IMR-90 (cell line): ENCODE measurements at regions not wholly inside any gene's neighbourhood (a gene's known extent, or its start where the extent isn't known, plus 50 kb on each side); places are given as distances from the start of the nearest gene placed in this dataset.

ENCODE experiments used
- ATAC-seq: fragments of 200-7000 bp; cut with Tn5 transposase; 2 replicates; pipeline ENCODE4 v1.9.1; 2020; ENCODE audit warnings: low read depth, mild to moderate bottlenecking, moderate library complexity
- BruUV-seq: library from RNA; stranded (reverse); fragments of 400-500 nt; replicated peaks from 2 replicates; lab custom pipeline; 2021; lab: Mats Ljungman, UMichigan
- CTCF ChIA-PET: fragments of 300-600 bp; formaldehyde crosslinking; extraction: SDS; loops from one replicate; lab custom pipeline; 2021; ENCODE audit warnings: antibody characterized with exemption; lab: Yijun Ruan, JAX
- POLR2A ChIA-PET: fragments of 300-600 bp; sonication (Branson Sonifier 250); formaldehyde crosslinking; loops from one replicate; lab custom pipeline; 2022; ENCODE audit warnings: antibody characterized with exemption; ENCODE audit not compliant: unreplicated experiment; lab: Charles Lee
- DNase-seq: peaks from one replicate; pipeline ENCODE4 v3.0.0; 2013
- H2AFZ ChIP-seq: replicated peaks from 2 replicates; pipeline ENCODE3; 2013; ENCODE audit warnings: low read length, mild to moderate bottlenecking; ENCODE audit not compliant: poor library complexity
- H2AK5ac ChIP-seq: 2 replicates; pipeline ENCODE4 v1.6.1; 2013; ENCODE audit warnings: low read depth, low read length, inconsistent platforms
- H2AK9ac ChIP-seq: replicated peaks from 2 replicates; pipeline ENCODE3; 2013; ENCODE audit warnings: mild to moderate bottlenecking, low read depth, low read length, moderate library complexity; ENCODE audit not compliant: poor library complexity
- H2BK120ac ChIP-seq: 2 replicates; pipeline ENCODE4 v1.6.1; 2013; ENCODE audit warnings: low read depth, low read length, inconsistent platforms
- H2BK15ac ChIP-seq: 3 replicates; pipeline ENCODE4 v1.6.1; 2013; ENCODE audit warnings: low read depth, low read length, inconsistent platforms
- H2BK20ac ChIP-seq: 2 replicates; pipeline ENCODE4 v1.6.1; 2013; ENCODE audit warnings: low read depth, mild to moderate bottlenecking, inconsistent platforms, low read length, moderate library complexity
- H2BK5ac ChIP-seq: 2 replicates; pipeline ENCODE4 v1.6.1; 2013; ENCODE audit warnings: mild to moderate bottlenecking, low read depth, low read length, inconsistent platforms; ENCODE audit not compliant: poor library complexity, severe bottlenecking
- H3K14ac ChIP-seq: replicated peaks from 2 replicates; pipeline ENCODE4 v1.6.1; 2013; ENCODE audit warnings: low read depth, low read length, inconsistent platforms
- H3K18ac ChIP-seq: 2 replicates; pipeline ENCODE4 v1.6.1; 2013; ENCODE audit warnings: low read depth, low read length, control low read depth
- H3K23ac ChIP-seq: 2 replicates; pipeline ENCODE4 v1.6.1; 2013; ENCODE audit warnings: low read depth, low read length, inconsistent platforms
- H3K27ac ChIP-seq: 2 replicates; pipeline ENCODE4 v1.5.1; 2013; ENCODE audit warnings: mild to moderate bottlenecking, control low read depth, low read length; ENCODE audit not compliant: insufficient read depth
- H3K27me3 ChIP-seq: 2 replicates; pipeline ENCODE4 v1.6.1; 2013; ENCODE audit warnings: low read length; ENCODE audit not compliant: control insufficient read depth, insufficient read depth
- H3K36me3 ChIP-seq: 2 replicates; pipeline ENCODE4 v1.6.1; 2013; ENCODE audit warnings: low read length, mixed read lengths; ENCODE audit not compliant: control insufficient read depth, insufficient read depth
- H3K4ac ChIP-seq: 2 replicates; pipeline ENCODE4 v1.6.1; 2013; ENCODE audit warnings: low read depth, low read length, inconsistent platforms
- H3K4me1 ChIP-seq: 2 replicates; pipeline ENCODE4 v1.6.1; 2013; ENCODE audit warnings: low read length, mixed read lengths; ENCODE audit not compliant: control insufficient read depth, insufficient read depth
- H3K4me2 ChIP-seq: 2 replicates; pipeline ENCODE4 v1.6.1; 2013; ENCODE audit warnings: low read depth, mild to moderate bottlenecking, control low read depth, low read length, moderate library complexity
- H3K4me3 ChIP-seq: 2 replicates; pipeline ENCODE4 v1.5.1; 2013; ENCODE audit warnings: low read depth, mild to moderate bottlenecking, control low read depth, low read length, moderate library complexity; ENCODE audit not compliant: insufficient read depth
- H3K56ac ChIP-seq: 2 replicates; pipeline ENCODE4 v1.6.1; 2013; ENCODE audit warnings: low read length, inconsistent platforms; ENCODE audit not compliant: insufficient read depth; ENCODE audit errors: extremely low read depth
- H3K79me1 ChIP-seq, 2 experiments: 2 replicates each; pipeline ENCODE4 v1.6.1; 2013; ENCODE audit warnings: low read length in 2 of 2, inconsistent platforms in 1 of 2, low read depth in 1 of 2
- H3K9ac ChIP-seq: 2 replicates; pipeline ENCODE4 v1.6.1; 2013; ENCODE audit warnings: low read depth, low read length, control low read depth
- H3K9me1 ChIP-seq: 2 replicates; pipeline ENCODE4 v1.6.1; 2013; ENCODE audit warnings: low read length, inconsistent platforms; ENCODE audit not compliant: insufficient read depth
- H3K9me3 ChIP-seq: 2 replicates; pipeline ENCODE4 v1.6.1; 2013; ENCODE audit warnings: low read length; ENCODE audit not compliant: control insufficient read depth, insufficient read depth
- H4K20me1 ChIP-seq: 2 replicates; pipeline ENCODE4 v1.6.1; 2013; ENCODE audit warnings: low read length, inconsistent platforms; ENCODE audit not compliant: insufficient read depth
- H4K5ac ChIP-seq: 2 replicates; pipeline ENCODE4 v1.6.1; 2013; ENCODE audit warnings: mild to moderate bottlenecking, low read depth, low read length, control low read depth
- H4K8ac ChIP-seq, 2 experiments: 2 replicates each; pipeline ENCODE4 v1.6.1; 2013; ENCODE audit warnings: low read depth in 2 of 2, low read length in 2 of 2, control low read depth in 1 of 2, inconsistent platforms in 1 of 2
- H4K91ac ChIP-seq: 2 replicates; pipeline ENCODE4 v1.6.1; 2013; ENCODE audit warnings: low read depth, low read length, inconsistent platforms; ENCODE audit not compliant: insufficient read depth
- BHLHE40 ChIP-seq: fragments of 150-350 bp; IDR thresholded peaks from 2 replicates; pipeline ENCODE4 v1.6.1; 2016; ENCODE audit warnings: mild to moderate bottlenecking, low read depth, low read length
- CEBPB ChIP-seq: IDR thresholded peaks from 2 replicates; pipeline ENCODE4 v1.6.1; 2012; ENCODE audit warnings: low read depth, low read length, improper control_type of control experiment
- CHD1 ChIP-seq: IDR thresholded peaks from 2 replicates; pipeline ENCODE4 v1.6.1; 2012; ENCODE audit warnings: low read depth, low read length, improper control_type of control experiment
- CTCF ChIP-seq: conservative IDR thresholded peaks from 2 replicates; pipeline ENCODE4 v1.5.1; 2012; ENCODE audit warnings: mild to moderate bottlenecking, low read depth, low read length, improper control_type of control experiment
- ELK1 ChIP-seq: fragments of 150-350 bp; IDR thresholded peaks from 2 replicates; pipeline ENCODE4 v1.6.1; 2016; ENCODE audit warnings: low read depth, mild to moderate bottlenecking, low read length, moderate library complexity, borderline replicate concordance
- FOS ChIP-seq: fragments of 150-350 bp; IDR thresholded peaks from 2 replicates; pipeline ENCODE4 v1.6.1; 2016; ENCODE audit warnings: low read depth, low read length
- MAFK ChIP-seq: IDR thresholded peaks from 2 replicates; pipeline ENCODE4 v1.6.1; 2012; ENCODE audit warnings: low read depth, low read length, improper control_type of control experiment
- MAZ ChIP-seq: IDR thresholded peaks from 2 replicates; pipeline ENCODE4 v1.6.1; 2012; ENCODE audit warnings: low read depth, mild to moderate bottlenecking, low read length, improper control_type of control experiment, moderate library complexity, borderline replicate concordance
- MXI1 ChIP-seq: IDR thresholded peaks from 2 replicates; pipeline ENCODE4 v1.6.1; 2012; ENCODE audit warnings: low read depth, mild to moderate bottlenecking, low read length, moderate library complexity, borderline replicate concordance
- NFE2L2 ChIP-seq: fragments of 150-350 bp; IDR thresholded peaks from 2 replicates; pipeline ENCODE4 v1.6.1; 2016; ENCODE audit warnings: low read depth, mild to moderate bottlenecking, low read length
- POLR2A ChIP-seq: IDR thresholded peaks from 2 replicates; pipeline ENCODE4 v1.6.1; 2012; ENCODE audit warnings: mild to moderate bottlenecking, low read depth, low read length
- RCOR1 ChIP-seq: IDR thresholded peaks from 2 replicates; pipeline ENCODE4 v1.6.1; 2012; ENCODE audit warnings: mild to moderate bottlenecking, low read length, improper control_type of control experiment; ENCODE audit not compliant: insufficient replicate concordance
- RFX5 ChIP-seq: IDR thresholded peaks from 2 replicates; pipeline ENCODE4 v1.8.0; 2012; ENCODE audit warnings: low read depth, mild to moderate bottlenecking, low read length, moderate library complexity
- SMC3 ChIP-seq: fragments of 150-350 bp; IDR thresholded peaks from 2 replicates; pipeline ENCODE4 v1.6.1; 2016; ENCODE audit warnings: low read depth, mild to moderate bottlenecking, antibody characterized with exemption, low read length, moderate library complexity
- USF2 ChIP-seq: fragments of 150-350 bp; IDR thresholded peaks from 2 replicates; pipeline ENCODE4 v1.6.1; 2017; ENCODE audit warnings: mild to moderate bottlenecking, antibody characterized with exemption, low read length, low read depth
- WGBS, 2 experiments: methylation state at CpG; one replicate each; pipeline versions ENCODE4 v1.1.5 to v1.1.7; 2013; ENCODE audit warnings: missing lambda C conversion rate in 2 of 2; ENCODE audit not compliant: insufficient read length in 1 of 2; ENCODE audit errors: extremely low coverage in 2 of 2; 5-methylcytosine and 5-hydroxymethylcytosine counted together
- dilution Hi-C: fragments of 300-500 bp; cut with HindIII; formaldehyde crosslinking; loops from one replicate; pipeline ENCODE4 v1.14.3; 2018; ENCODE audit warnings: low sequenced_read_pairs; ENCODE audit not compliant: unreplicated experiment
- in situ Hi-C: fragments of 300-500 bp; cut with MboI; formaldehyde crosslinking; loops from 3 replicates; pipeline ENCODE4 v1.14.3; 2019; ENCODE audit warnings: low sequenced_read_pairs, inconsistent platforms, mixed read lengths
- intact Hi-C: fragments of 100-400 bp; cut with micrococcal nuclease; formaldehyde crosslinking; loops from 2 replicates; pipeline ENCODE4 v1.10.0; 2022

- Histone ChIP-seq H3K18ac (no peak overlapping the region), H3K27me3 (no peaks in the 10 kb centered on the region), H3K9me3 (no peaks in the 10 kb centered on the region), H4K20me1 (no peaks in the 10 kb centered on the region), H2BK5ac (no peak overlapping the region), H3K14ac (no peak overlapping the region; the same call in 1 of the 2 replicates), H3K4me3 (no peak overlapping the region), H2AK9ac (no peak overlapping the region), H3K4ac (0 out of 2 replicates have a peak overlapping the region, but pooled peaks have one; percentile 21), H3K9ac (no peak overlapping the region), H2BK120ac (peak overlapping the region; percentile 26; the same call in 1 of the 2 replicates), H3K36me3 (no peaks in the 10 kb centered on the region), H2BK15ac (no peak overlapping the region), H4K5ac (no peak overlapping the region), H3K4me1 (peaks cover 25% of the 10 kb centered on the region), H3K27ac (no peak overlapping the region), H4K91ac (peak overlapping the region; percentile 38; the same call in 1 of the 2 replicates), H2BK20ac (peak overlapping the region; percentile 24), H2AK5ac (no peak overlapping the region), H3K56ac (no peak overlapping the region), H3K9me1 (peaks cover 14% of the 10 kb centered on the region), H3K4me2 (no peak overlapping the region), H2AFZ (no peak overlapping the region), H3K23ac (no peak overlapping the region), H3K79me1 (0 out of 4 replicates have a peak, but pooled peaks cover 0 to 14% of the 10 kb centered on the region in 2 experiments), H4K8ac (0 out of 4 replicates have a peak overlapping the region, but pooled peaks of 1 of the 2 experiments have one; percentile 5)
- ChIA-PET POLR2A (no interaction called here), CTCF (interaction anchor here (0.6 kb wide), 1 partner anchor 103 kb away, joined by 5 read pairs; no protein-coding TSS in a partner anchor)
- BruUV-seq, result no TSS peak
- ATAC-seq, result no peak
- WGBS, 2 experiments, result 100% methylated on average over 2 of the region's 11 CpGs; no CpG with 5 or more reads in 1 of the 2 experiments
- intact Hi-C loops (no loop called here), dilution Hi-C loops (no loop called here), in situ Hi-C loops (no loop called here)
- DNase-seq, result peak; percentile 30
- TF ChIP-seq BHLHE40 (no peak), MAZ (no peak), RCOR1 (no peak), POLR2A (no peak), MXI1 (no peak), NFE2L2 (no peak), FOS (no peak), RFX5 (no peak), USF2 (no peak), MAFK (no peak), CHD1 (no peak), SMC3 (no peak), CEBPB (no peak), CTCF (no peak), ELK1 (no peak)
Observed at GRCh38 chr14:49966971-49967630, 74.2 kb downstream of the ARF6 start.
